Stimulated activated naive CD8-positive, alpha-beta T cell treated with anti-CD3 and anti-CD28 coated beads, Interleukin-15, Interleukin-2, amounts not matched to agents 100 ng/mL and 50 ng/mL, for 24 hours (primary cell): ENCODE measurements at regions not wholly inside any gene's neighbourhood (a gene's known extent, or its start where the extent isn't known, plus 50 kb on each side); places are given as distances from the start of the nearest gene placed in this dataset.

ENCODE experiments used
- H3K27ac Mint-ChIP-seq: one replicate; pipeline ENCODE4 v1.8.0; 2021; ENCODE audit warnings: mild to moderate bottlenecking, mixed read lengths
- H3K27me3 Mint-ChIP-seq: one replicate; pipeline ENCODE4 v1.8.0; 2021; ENCODE audit warnings: mixed read lengths
- H3K36me3 Mint-ChIP-seq: one replicate; pipeline ENCODE4 v1.8.0; 2021; ENCODE audit warnings: low read depth, mixed read lengths
- H3K4me1 Mint-ChIP-seq: one replicate; pipeline ENCODE4 v1.8.0; 2021; ENCODE audit warnings: low read depth, mixed read lengths
- H3K4me3 Mint-ChIP-seq: one replicate; pipeline ENCODE4 v1.8.0; 2021; ENCODE audit warnings: mild to moderate bottlenecking, mixed read lengths
- H3K9me3 Mint-ChIP-seq: one replicate; pipeline ENCODE4 v1.8.0; 2021; ENCODE audit warnings: mixed read lengths

DNA sequence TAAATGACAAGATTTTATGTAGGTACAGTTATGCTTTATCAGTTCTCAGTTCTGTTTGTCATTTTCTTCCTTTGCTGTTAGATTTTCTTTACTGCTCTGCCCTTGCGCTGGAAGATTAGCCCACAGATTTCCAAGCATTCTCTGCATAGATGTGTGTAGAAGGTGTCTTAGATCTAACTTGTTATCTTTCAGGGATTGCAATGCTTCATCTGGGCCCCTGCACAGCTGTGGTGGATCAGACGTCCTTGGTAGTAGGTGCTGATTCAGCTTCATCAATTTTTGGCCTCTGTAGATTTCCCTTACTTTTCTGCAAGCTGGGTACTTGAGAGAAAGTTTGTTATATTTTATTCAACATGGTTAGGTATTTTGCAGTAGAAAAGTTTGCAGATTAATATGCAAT is 115.3 kb upstream of the LINC00305 start:
- Mint-ChIP-seq H3K36me3 (no peaks in the 10 kb centered on the region), H3K27me3 (no peaks in the 10 kb centered on the region), H3K4me3 (no peak overlapping the region), H3K9me3 (no peaks in the 10 kb centered on the region), H3K4me1 (no peaks in the 10 kb centered on the region), H3K27ac (no peak overlapping the region)

DNA sequence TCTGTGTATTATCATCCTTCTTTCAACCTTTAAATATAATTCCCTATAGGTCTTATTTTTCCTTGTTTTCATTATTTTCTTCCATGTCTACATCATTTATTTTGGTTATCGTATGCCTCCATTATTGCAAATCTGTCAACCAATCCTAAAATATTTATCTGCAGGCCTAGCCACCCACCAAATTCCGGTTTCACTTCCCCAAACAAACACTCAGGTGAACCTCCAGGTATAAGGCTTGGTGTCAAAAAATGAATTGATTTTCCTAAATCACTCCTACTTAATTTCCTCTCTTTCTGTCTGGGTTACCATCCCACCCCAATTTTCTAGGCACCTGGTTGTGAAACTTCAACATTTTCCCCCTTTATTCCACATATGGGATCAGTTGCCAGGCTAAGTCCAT is 111.9 kb upstream of the LINC00305 start:
- Mint-ChIP-seq H3K9me3 (no peaks in the 10 kb centered on the region), H3K4me3 (no peak overlapping the region), H3K36me3 (no peaks in the 10 kb centered on the region), H3K27me3 (no peaks in the 10 kb centered on the region), H3K27ac (no peak overlapping the region), H3K4me1 (no peaks in the 10 kb centered on the region)

DNA sequence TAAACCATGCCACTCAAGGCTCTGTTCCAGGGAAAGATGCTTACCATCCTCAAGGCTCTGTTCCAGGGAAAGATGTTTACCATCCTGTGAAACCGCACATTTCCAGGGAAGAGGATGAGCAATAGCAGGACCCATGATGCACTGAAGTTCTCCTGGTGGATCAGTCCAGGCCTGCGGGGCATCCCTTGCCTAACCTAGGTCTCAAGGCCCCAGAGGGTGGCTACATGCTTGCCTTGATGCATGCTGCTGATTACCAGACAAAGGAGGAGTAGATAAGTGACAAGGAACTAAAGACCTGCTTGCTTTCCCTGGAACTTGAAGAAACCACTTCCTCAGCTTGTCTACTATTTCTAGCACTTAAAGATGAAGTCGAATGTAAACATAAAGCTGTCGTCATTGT is 111.0 kb upstream of the LINC00305 start:
- no peaks in the 10 kb centered on the region for H3K36me3 Mint-ChIP-seq
- no peaks in the 10 kb centered on the region for H3K9me3 Mint-ChIP-seq
- H3K27me3 Mint-ChIP-seq = no peaks in the 10 kb centered on the region
- H3K27ac Mint-ChIP-seq = no peak overlapping the region
- no peak overlapping the region for H3K4me3 Mint-ChIP-seq
- H3K4me1 Mint-ChIP-seq = no peaks in the 10 kb centered on the region

DNA sequence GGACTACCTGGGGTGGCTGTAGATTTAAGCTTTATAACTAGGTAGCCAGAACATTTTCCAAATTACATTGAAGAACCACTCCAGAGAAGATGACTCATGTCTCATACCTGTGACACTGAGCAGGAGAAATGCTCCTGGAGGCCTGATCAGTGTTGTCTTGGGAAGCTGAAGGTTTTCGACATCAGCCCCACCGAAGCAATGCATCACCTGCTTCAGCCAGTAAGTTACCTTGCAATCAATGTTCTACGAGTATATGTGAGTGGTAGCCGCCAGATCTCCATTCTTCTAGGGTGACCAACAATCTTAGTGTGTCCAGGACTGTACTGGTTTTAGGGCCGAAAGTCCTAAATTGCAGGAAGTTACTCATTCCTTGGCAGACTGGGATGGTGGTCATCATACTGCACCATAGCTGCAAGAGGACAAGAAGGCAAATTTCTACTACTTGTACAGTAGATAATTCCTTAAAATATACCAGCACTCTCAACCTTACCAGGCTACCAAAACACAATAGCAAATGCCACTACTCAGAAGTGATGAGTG is 109.3 kb upstream of the LINC00305 start:
- Mint-ChIP-seq H3K27me3 (no peaks in the 10 kb centered on the region), H3K36me3 (no peaks in the 10 kb centered on the region), H3K27ac (no peak overlapping the region), H3K4me3 (no peak overlapping the region), H3K9me3 (no peaks in the 10 kb centered on the region), H3K4me1 (no peaks in the 10 kb centered on the region)

DNA sequence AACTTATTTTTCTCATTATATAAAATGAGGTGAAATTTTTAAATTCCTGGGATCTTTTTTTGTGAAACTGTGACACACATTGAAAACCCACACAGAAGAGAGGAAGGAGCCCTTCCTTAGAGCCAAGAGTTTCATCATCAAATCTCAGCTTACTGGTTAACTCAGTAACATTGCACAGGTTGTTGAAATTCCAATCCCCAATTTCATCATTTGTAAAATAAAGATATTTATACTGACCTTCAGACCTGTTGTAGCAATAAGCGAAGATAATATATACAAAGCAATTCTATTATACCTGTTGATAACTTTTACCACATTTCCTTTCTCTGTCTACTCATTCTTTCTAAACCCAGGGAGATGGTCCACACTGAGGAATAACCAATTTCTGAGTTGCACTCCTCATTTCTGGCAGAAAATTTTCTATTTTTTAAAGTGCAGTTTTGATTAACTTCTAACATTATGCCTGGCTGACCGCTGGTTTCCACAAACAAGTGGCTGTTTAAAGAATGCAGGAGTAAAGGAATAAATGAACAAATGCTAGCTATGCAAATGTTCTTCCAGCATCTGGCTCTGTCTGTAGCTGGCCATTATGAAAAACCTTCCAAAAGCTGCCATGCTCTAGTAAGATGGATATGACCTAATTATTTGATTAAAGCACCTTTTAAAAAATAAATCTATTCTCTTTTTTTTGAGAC is 105.7 kb upstream of the LINC00305 start:
- no peak overlapping the region for H3K4me3 Mint-ChIP-seq
- no peaks in the 10 kb centered on the region for H3K36me3 Mint-ChIP-seq
- H3K27ac Mint-ChIP-seq = no peak overlapping the region
- no peaks in the 10 kb centered on the region for H3K27me3 Mint-ChIP-seq
- H3K4me1 Mint-ChIP-seq = no peaks in the 10 kb centered on the region
- H3K9me3 Mint-ChIP-seq = peaks cover under 1% of the 10 kb centered on the region

DNA sequence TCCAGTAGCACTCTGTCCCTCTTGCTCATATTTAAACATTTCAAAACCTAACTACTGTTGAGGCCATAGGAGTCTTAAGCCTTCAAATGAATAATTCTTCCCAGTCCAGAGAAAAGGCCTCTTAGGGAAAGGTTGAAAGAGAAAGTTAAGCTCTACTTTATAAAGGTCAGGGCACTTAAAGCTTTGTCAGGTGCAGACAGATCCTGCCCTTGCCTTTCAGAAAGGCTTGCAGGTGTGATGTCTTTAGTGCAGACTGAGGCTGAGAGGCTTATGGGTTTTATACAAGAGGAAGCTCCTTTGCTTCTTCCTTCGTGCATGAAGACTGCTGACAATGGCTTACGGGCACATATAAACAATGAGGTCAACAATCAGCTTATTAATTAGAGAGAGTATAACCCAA is 105.0 kb upstream of the LINC00305 start:
- no peaks in the 10 kb centered on the region for H3K36me3 Mint-ChIP-seq
- H3K9me3 Mint-ChIP-seq = peaks cover 4% of the 10 kb centered on the region
- H3K27ac Mint-ChIP-seq = no peak overlapping the region
- H3K4me1 Mint-ChIP-seq = no peaks in the 10 kb centered on the region
- H3K27me3 Mint-ChIP-seq = no peaks in the 10 kb centered on the region
- H3K4me3 Mint-ChIP-seq = no peak overlapping the region

DNA sequence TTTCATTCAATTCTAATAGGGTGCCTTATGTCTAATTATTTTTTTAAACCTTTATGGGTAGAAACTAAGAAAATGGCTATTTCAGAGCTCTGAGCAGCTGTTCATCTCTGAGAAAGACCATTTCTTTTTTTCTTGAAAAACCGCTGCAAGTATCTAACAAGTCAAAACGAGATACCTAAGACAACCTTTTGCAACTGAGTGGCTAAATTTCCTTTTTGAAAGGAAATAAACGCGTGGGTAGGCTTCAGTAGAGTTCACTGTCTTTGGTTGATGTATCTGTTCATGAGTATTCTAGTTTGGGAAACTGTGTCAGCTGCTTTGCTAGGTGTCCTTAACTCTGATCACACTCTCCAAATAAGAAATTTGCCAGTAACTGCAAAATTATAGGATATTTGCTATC is 104.3 kb upstream of the LINC00305 start:
- H3K27me3 Mint-ChIP-seq = no peaks in the 10 kb centered on the region
- peaks cover 4% of the 10 kb centered on the region for H3K9me3 Mint-ChIP-seq
- no peak overlapping the region for H3K4me3 Mint-ChIP-seq
- no peaks in the 10 kb centered on the region for H3K4me1 Mint-ChIP-seq
- H3K27ac Mint-ChIP-seq = no peak overlapping the region
- no peaks in the 10 kb centered on the region for H3K36me3 Mint-ChIP-seq

DNA sequence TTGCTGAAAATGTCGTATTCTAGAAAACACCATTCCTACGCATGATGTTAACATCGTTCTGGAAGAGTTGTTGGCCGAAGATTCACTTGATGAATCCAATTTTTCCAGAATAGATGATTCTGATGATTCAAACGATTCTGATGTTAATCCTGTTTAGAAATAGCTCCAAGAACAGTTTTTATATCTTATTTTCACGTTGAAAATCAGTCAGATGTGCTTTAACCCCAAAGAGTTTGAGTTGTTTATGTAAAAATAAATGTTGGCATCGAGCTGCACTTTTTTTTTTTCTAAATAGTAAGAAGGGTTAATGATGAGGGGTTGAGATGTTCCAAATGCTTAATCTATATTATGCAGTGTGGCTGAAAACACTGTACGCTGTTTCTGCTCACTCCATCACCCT is 99.9 kb upstream of the LINC00305 start:
- no peak overlapping the region for H3K4me3 Mint-ChIP-seq
- H3K27me3 Mint-ChIP-seq = no peaks in the 10 kb centered on the region
- no peaks in the 10 kb centered on the region for H3K4me1 Mint-ChIP-seq
- no peak overlapping the region for H3K27ac Mint-ChIP-seq
- peaks cover 4% of the 10 kb centered on the region for H3K9me3 Mint-ChIP-seq
- H3K36me3 Mint-ChIP-seq = no peaks in the 10 kb centered on the region

DNA sequence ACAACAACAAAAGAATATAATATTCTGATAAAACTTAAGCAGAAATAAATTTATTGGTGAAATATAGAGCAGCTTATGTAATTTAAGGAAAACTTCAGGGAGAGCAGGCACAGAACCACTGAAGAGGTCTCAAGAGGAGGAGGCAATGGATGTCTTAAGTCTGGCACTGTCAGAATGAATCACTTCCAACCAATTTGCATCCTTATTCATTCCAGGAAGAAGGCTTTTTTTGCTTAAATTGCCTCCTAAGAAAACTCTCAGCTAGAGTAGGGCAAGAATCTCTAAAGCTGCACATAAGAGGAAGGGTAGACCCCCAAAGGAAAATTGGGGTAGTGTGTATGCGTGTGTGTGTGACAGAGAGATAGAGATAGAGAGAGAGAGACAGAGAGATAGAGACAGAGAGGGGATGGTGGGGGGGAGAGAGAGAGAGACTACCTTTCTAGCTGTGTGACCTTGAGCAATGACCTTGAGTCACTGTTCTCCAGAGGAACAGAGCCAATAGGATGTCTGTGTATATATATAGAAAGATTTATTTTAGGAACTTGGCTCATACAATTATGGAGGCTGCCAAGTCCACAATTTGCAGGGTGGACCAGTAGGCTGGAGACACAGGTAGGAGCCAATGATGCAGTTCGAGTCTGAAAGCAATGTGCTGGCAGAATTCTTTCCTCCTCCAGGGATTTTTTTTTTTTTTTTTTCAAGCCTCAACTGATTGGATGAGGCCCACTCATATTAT is 96.4 kb upstream of the LINC00305 start:
- peaks cover 4% of the 10 kb centered on the region for H3K9me3 Mint-ChIP-seq
- H3K4me3 Mint-ChIP-seq = no peak overlapping the region
- H3K4me1 Mint-ChIP-seq = no peaks in the 10 kb centered on the region
- no peaks in the 10 kb centered on the region for H3K27me3 Mint-ChIP-seq
- H3K27ac Mint-ChIP-seq = no peak overlapping the region
- no peaks in the 10 kb centered on the region for H3K36me3 Mint-ChIP-seq

DNA sequence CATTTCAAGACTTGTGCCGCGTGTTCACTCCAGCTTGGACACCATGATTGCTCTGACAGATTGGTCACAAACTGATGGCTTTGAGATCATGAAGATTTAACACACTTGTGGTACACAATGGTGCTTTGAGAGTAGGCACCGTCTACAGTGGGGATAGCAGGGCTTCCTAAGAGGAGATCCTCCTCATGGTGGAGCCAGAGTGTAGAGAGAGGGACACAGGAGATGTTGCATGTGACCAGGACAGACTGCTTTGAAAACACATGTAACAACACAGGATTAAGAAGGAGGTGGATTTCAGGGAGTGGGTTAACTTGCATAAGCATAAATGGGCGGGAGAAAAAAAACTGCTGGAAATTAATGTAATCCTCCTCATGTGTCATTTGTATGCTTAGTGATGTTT is 95.7 kb upstream of the LINC00305 start:
- Mint-ChIP-seq H3K27ac (no peak overlapping the region), H3K27me3 (no peaks in the 10 kb centered on the region), H3K4me3 (no peak overlapping the region), H3K36me3 (no peaks in the 10 kb centered on the region), H3K4me1 (no peaks in the 10 kb centered on the region), H3K9me3 (peaks cover 4% of the 10 kb centered on the region)

DNA sequence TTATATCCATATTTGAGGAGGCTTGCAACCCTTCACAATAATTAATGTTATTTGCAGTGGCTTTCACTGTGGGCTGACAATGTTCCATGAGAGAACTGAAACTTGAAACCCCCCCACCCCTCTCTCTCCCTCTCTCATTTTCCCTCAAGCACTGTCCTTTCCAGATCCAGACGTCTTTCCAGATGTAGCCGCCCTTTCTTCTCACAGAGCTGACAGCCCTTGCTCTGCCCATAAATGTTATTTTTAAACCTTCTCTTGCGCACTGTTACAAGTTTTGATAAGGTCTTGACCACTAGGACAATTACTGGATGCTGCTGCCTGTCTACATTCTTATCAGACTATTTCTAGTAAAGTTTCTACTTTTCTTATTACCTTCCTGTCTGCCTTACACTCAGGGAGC is 91.4 kb upstream of the LINC00305 start:
- no peaks in the 10 kb centered on the region for H3K4me1 Mint-ChIP-seq
- no peaks in the 10 kb centered on the region for H3K9me3 Mint-ChIP-seq
- no peak overlapping the region for H3K27ac Mint-ChIP-seq
- H3K4me3 Mint-ChIP-seq = no peak overlapping the region
- no peaks in the 10 kb centered on the region for H3K27me3 Mint-ChIP-seq
- H3K36me3 Mint-ChIP-seq = no peaks in the 10 kb centered on the region

DNA sequence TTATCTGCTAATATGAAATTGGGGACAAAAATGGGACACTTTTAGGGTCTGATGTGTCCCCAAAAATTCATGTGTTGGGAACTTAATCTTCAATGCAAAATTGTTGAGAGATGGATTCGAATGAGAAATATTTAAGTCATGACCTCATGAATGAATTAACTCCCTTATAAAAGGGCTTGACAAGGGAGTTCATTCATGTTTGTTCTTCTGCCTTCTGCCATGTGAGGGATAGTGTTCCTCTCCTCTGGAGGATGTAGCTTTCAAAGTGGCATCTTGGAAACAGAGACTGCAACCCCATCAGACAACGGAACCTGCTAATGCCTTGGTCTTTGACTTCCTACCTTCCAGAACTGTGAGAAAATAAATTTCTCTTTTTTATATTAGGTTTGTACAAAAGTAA is 89.2 kb upstream of the LINC00305 start:
- Mint-ChIP-seq H3K27ac (no peak overlapping the region), H3K27me3 (no peaks in the 10 kb centered on the region), H3K36me3 (no peaks in the 10 kb centered on the region), H3K9me3 (no peaks in the 10 kb centered on the region), H3K4me1 (no peaks in the 10 kb centered on the region), H3K4me3 (no peak overlapping the region)

DNA sequence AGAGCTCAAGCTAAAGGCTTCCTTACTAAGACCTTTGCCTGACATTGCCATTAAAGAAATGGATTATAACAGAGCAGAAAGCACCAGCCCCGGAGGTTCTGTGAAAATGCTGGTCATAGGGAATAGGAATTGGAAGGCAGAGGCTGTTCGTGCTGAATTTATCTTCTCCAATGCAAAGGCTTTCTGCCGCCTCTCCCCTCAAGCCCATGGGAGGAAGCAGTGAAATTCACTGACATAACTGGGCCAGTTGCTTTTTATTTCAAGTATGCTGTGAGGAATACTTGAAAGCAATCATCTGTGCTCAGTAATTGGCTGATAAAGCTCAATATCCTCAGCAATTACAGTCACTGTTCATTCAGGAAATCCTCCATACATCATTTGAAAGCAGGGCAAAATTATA is 85.4 kb upstream of the LINC00305 start:
- no peak overlapping the region for H3K27ac Mint-ChIP-seq
- no peaks in the 10 kb centered on the region for H3K4me1 Mint-ChIP-seq
- H3K4me3 Mint-ChIP-seq = no peak overlapping the region
- peaks cover 3% of the 10 kb centered on the region for H3K27me3 Mint-ChIP-seq
- H3K9me3 Mint-ChIP-seq = peaks cover 6% of the 10 kb centered on the region
- no peaks in the 10 kb centered on the region for H3K36me3 Mint-ChIP-seq

DNA sequence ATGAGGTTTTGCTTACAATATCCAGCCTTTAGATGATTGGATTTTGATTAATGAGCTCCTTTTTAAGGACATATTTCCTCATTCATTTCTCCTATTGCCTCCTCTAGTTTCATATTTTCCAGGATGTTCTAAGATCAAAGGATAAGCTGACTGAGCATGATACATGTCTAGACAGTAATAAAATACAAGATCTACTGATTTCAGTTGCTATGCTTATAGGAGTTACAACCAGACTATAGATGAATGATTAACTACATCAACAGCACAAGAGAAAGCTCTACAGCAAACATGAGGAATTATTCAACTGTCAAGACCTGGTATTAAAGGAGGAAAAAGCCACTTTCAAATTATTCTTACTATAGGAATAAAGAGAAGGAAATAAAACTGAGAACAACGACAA is 85.0 kb upstream of the LINC00305 start:
- Mint-ChIP-seq H3K27ac (no peak overlapping the region), H3K4me3 (no peak overlapping the region), H3K27me3 (peaks cover 3% of the 10 kb centered on the region), H3K9me3 (peaks cover 6% of the 10 kb centered on the region), H3K4me1 (no peaks in the 10 kb centered on the region), H3K36me3 (no peaks in the 10 kb centered on the region)

DNA sequence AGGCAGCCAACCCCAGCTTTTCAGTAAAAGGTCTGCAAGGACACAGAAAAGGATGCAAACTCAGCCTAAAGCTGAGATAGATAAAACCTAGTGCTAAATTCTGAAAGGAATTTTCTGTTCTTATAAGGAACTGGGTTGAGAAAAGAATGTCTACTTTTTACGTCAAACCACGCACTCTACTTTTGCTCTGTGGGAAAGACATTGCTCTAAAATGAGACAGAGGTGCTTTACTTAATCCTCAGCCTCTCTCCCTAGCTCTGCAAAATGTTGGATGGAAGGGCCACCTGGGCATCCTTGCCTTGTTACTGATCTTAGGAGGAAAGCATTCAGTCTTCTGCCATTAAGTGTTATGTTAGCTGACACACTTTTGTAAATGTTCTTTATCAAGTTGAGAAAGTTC is 72.1 kb upstream of the LINC00305 start:
- Mint-ChIP-seq H3K4me1 (no peaks in the 10 kb centered on the region), H3K27ac (no peak overlapping the region), H3K27me3 (no peaks in the 10 kb centered on the region), H3K36me3 (no peaks in the 10 kb centered on the region), H3K4me3 (no peak overlapping the region), H3K9me3 (no peaks in the 10 kb centered on the region)

DNA sequence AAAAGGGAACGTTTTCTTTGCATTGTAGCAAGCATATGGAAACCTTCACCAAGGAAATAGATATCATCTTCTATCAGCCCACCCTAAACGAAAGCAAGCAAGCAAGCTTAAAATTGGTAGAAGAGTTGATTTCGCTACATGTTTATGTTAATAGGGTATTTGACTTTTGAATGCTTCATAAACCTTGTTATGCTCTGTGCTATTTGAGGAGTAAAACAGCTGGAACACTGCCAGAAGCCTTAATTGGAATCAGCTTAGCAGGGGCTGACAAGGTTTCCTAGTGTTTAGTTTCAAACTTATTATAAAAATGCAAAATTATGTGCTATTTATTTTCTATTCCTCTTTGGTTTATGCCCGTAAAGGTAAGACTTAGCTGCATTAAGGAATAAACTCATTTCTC is 70.6 kb upstream of the LINC00305 start:
- Mint-ChIP-seq H3K27ac (no peak overlapping the region), H3K9me3 (no peaks in the 10 kb centered on the region), H3K27me3 (no peaks in the 10 kb centered on the region), H3K4me3 (no peak overlapping the region), H3K4me1 (no peaks in the 10 kb centered on the region), H3K36me3 (no peaks in the 10 kb centered on the region)
